Breast epithelium (tissue), 3 donors: ENCODE measurements at regions not wholly inside any gene's neighbourhood (a gene's known extent, or its start where the extent isn't known, plus 50 kb on each side); places are given as distances from the start of the nearest gene placed in this dataset.

Experiments used
- POLR2A ChIP-seq: fragments of 450-650 bp; IDR thresholded peaks from one replicate; pipeline ENCODE4 v1.6.1; 2016; ENCODE audit warnings: antibody characterized with exemption, mild to moderate bottlenecking, moderate library complexity
- POLR2AphosphoS5 ChIP-seq, 3 donors: sonication (generic); formaldehyde crosslinking; IDR thresholded peaks; one replicate each; pipeline ENCODE4 v1.6.1; 2017; ENCODE audit warnings: antibody characterized with exemption in 3 of 3
- TF ChIP-seq, protein P1 (sequence below), 3 donors: fragments of 450-650 bp; IDR thresholded peaks; one replicate each; pipeline ENCODE4 v1.5.1; 2016 to 2017; ENCODE audit warnings: antibody characterized with exemption in 3 of 3, mild to moderate bottlenecking in 3 of 3, moderate library complexity in 3 of 3

DNA sequence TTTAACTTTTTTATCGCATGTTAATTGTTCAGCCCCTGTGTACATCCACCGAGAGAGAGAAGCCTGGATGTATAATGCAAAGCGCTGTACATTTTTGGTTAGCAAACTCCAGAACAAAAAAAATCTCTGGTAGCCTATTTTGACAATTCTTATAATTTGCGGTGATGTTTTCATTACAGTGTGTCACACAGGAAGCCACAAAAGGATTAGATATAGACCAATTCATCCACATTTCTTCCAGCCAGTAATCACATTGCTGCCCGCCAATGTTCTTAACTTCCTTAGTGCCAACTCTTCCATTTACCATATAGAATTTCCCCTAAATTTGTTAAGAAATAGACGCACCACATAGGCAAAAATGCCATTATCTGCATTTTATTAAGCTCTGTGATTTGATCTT is 435.6 kb downstream of the EFNA5 start:
- TF ChIP-seq POLR2A: no peak
- TF ChIP-seq, protein P1, sequence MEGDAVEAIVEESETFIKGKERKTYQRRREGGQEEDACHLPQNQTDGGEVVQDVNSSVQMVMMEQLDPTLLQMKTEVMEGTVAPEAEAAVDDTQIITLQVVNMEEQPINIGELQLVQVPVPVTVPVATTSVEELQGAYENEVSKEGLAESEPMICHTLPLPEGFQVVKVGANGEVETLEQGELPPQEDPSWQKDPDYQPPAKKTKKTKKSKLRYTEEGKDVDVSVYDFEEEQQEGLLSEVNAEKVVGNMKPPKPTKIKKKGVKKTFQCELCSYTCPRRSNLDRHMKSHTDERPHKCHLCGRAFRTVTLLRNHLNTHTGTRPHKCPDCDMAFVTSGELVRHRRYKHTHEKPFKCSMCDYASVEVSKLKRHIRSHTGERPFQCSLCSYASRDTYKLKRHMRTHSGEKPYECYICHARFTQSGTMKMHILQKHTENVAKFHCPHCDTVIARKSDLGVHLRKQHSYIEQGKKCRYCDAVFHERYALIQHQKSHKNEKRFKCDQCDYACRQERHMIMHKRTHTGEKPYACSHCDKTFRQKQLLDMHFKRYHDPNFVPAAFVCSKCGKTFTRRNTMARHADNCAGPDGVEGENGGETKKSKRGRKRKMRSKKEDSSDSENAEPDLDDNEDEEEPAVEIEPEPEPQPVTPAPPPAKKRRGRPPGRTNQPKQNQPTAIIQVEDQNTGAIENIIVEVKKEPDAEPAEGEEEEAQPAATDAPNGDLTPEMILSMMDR (IDR thresholded peaks at IDR 0.05): no peak
- no peak for TF ChIP-seq POLR2AphosphoS5 (IDR thresholded peaks at IDR 0.05)
